A673 (cell line): ENCODE measurements at regions not wholly inside any gene's neighbourhood (a gene's known extent, or its start where the extent isn't known, plus 50 kb on each side); places are given as distances from the start of the nearest gene placed in this dataset.

Experiments
- BruUV-seq: library from RNA; stranded (reverse); fragments of 400-500 nt; replicated peaks from 2 replicates; lab custom pipeline; 2021; lab: Mats Ljungman, UMichigan
- CTCF ChIA-PET: fragments of 300-600 bp; sonication (Branson Sonifier 250); formaldehyde crosslinking; loops from one replicate; lab custom pipeline; 2022; ENCODE audit warnings: antibody characterized with exemption; lab: Charles Lee
- POLR2A ChIA-PET: fragments of 300-600 bp; sonication (Branson Sonifier 250); formaldehyde crosslinking; loops from one replicate; lab custom pipeline; 2022; ENCODE audit warnings: antibody characterized with exemption; ENCODE audit not compliant: low non-redundant PET; lab: Charles Lee
- DNase-seq: peaks from one replicate; pipeline ENCODE4 v3.0.0-alpha.2; 2015; ENCODE audit warnings: low spot score
- H3K27ac ChIP-seq: fragments of 200-600 bp; sonication (generic); 2 replicates; pipeline ENCODE4 v1.5.1; 2016; ENCODE audit warnings: mixed run types, low read depth, mild to moderate bottlenecking, mixed read lengths, antibody characterized with exemption, low read length; ENCODE audit not compliant: poor library complexity, severe bottlenecking
- H3K27me3 ChIP-seq: fragments of 200-600 bp; sonication (generic); replicated peaks from 2 replicates; pipeline ENCODE4 v1.6.1; 2017; ENCODE audit warnings: mixed run types, low read depth, mild to moderate bottlenecking, mixed read lengths, antibody characterized with exemption, low read length; ENCODE audit not compliant: insufficient read depth, poor library complexity
- H3K36me3 ChIP-seq: fragments of 200-600 bp; sonication (generic); 2 replicates; pipeline ENCODE4 v1.6.1; 2016; ENCODE audit warnings: mixed run types, mild to moderate bottlenecking, mixed read lengths, antibody characterized with exemption, low read length; ENCODE audit not compliant: insufficient read depth, poor library complexity, severe bottlenecking
- H3K4me1 ChIP-seq: fragments of 200-600 bp; sonication (generic); 2 replicates; pipeline ENCODE4 v1.6.1; 2017; ENCODE audit warnings: mixed run types, mild to moderate bottlenecking, mixed read lengths, antibody characterized with exemption, low read length; ENCODE audit not compliant: insufficient read depth, poor library complexity, severe bottlenecking
- H3K4me3 ChIP-seq: fragments of 200-600 bp; sonication (generic); 2 replicates; pipeline ENCODE4 v1.5.1; 2016; ENCODE audit warnings: low read depth, mixed run types, mild to moderate bottlenecking, mixed read lengths, low read length; ENCODE audit not compliant: poor library complexity, severe bottlenecking
- H3K9me3 ChIP-seq: fragments of 200-600 bp; sonication (generic); 2 replicates; pipeline ENCODE4 v1.6.1; 2016; ENCODE audit warnings: mixed run types, low read depth, mild to moderate bottlenecking, mixed read lengths, antibody characterized with exemption, low read length; ENCODE audit not compliant: poor library complexity, severe bottlenecking
- EZH2 ChIP-seq: fragments of 200-600 bp; sonication (generic); IDR thresholded peaks from 2 replicates; pipeline ENCODE4 v1.6.1; 2017; ENCODE audit warnings: borderline replicate concordance, low read depth, mild to moderate bottlenecking, mixed read lengths, antibody characterized with exemption, low read length; ENCODE audit not compliant: poor library complexity, severe bottlenecking
- intact Hi-C: fragments of 100-400 bp; cut with micrococcal nuclease; formaldehyde crosslinking; loops from one replicate; pipeline ENCODE4 v1.10.0; 2022; ENCODE audit not compliant: unreplicated experiment
- TF ChIP-seq, protein P1 (sequence below): fragments of 300-800, 200-600 bp; sonication (generic); conservative IDR thresholded peaks from 2 replicates; pipeline ENCODE4 v1.5.1; 2017; ENCODE audit warnings: low read depth, mild to moderate bottlenecking, antibody characterized with exemption, low read length, moderate library complexity, mixed read lengths

GRCh38 chr2:139617747-139618146 lies 837.6 kb upstream of the NXPH2 start:
- H3K36me3 ChIP-seq: no peaks in the 10 kb centered on the region
- H3K9me3 ChIP-seq: peaks cover 7% of the 10 kb centered on the region
- BruUV-seq: no TSS peak
- H3K27me3 ChIP-seq: no peaks in the 10 kb centered on the region
- ChIA-PET CTCF (no interaction called here), POLR2A (no interaction called here)
- no peaks in the 10 kb centered on the region for H3K4me1 ChIP-seq
- TF ChIP-seq EZH2: no peak
- TF ChIP-seq, protein P1, sequence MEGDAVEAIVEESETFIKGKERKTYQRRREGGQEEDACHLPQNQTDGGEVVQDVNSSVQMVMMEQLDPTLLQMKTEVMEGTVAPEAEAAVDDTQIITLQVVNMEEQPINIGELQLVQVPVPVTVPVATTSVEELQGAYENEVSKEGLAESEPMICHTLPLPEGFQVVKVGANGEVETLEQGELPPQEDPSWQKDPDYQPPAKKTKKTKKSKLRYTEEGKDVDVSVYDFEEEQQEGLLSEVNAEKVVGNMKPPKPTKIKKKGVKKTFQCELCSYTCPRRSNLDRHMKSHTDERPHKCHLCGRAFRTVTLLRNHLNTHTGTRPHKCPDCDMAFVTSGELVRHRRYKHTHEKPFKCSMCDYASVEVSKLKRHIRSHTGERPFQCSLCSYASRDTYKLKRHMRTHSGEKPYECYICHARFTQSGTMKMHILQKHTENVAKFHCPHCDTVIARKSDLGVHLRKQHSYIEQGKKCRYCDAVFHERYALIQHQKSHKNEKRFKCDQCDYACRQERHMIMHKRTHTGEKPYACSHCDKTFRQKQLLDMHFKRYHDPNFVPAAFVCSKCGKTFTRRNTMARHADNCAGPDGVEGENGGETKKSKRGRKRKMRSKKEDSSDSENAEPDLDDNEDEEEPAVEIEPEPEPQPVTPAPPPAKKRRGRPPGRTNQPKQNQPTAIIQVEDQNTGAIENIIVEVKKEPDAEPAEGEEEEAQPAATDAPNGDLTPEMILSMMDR: no peak
- H3K27ac ChIP-seq: no peak overlapping the region
- intact Hi-C loops: no loop called here
- DNase-seq: no peak
- H3K4me3 ChIP-seq: no peak overlapping the region

DNA sequence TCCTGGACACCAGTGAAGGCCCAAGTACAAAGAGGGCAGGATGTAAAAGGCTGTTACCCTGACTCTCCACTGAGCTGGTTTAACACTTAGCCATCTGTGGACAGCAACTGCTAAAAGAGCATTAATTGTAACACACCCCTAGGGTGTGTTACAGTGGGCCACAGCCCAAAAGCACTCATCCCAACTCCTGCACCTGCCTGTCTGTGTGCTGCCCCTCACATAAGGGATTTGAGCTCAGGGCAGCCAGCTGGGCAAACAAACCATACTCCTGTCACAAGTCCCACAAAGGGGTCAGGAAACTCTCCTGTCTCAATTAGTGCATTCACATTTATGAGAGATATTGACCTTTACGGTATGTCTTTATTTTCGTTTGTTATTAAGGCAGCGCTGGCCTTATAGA lies 833.1 kb upstream of the NXPH2 start:
- DNase-seq: no peak
- intact Hi-C loops: no loop called here
- BruUV-seq: no TSS peak
- Histone ChIP-seq H3K9me3 (no peaks in the 10 kb centered on the region), H3K27me3 (no peaks in the 10 kb centered on the region), H3K4me1 (no peaks in the 10 kb centered on the region), H3K36me3 (no peaks in the 10 kb centered on the region), H3K27ac (no peak overlapping the region), H3K4me3 (no peak overlapping the region)
- TF ChIP-seq, protein P1: no peak
- no peak for TF ChIP-seq EZH2
- ChIA-PET POLR2A (no interaction called here), CTCF (no interaction called here)

DNA sequence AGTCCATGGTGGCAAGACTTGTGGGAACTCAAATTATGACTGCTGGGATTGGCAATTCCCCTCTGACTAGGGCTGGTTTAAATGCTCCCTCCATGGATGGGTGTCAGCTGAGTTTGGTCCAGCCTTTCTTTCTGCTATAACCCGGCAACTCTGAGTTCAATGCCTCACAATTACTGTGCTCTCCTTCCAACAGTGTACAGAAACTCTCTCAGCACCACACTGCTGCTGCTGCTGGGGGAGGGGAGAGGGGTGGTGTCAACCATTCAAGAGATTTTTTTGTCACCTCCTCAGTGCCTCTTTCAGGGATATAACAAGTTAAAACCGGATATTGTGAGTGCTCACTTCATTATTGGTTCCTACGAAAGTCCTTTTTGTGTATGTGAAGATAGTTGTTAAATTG lies 830.3 kb upstream of the NXPH2 start:
- no TSS peak for BruUV-seq
- Histone ChIP-seq H3K27me3 (no peaks in the 10 kb centered on the region), H3K9me3 (no peaks in the 10 kb centered on the region), H3K4me1 (no peaks in the 10 kb centered on the region), H3K4me3 (no peak overlapping the region), H3K36me3 (no peaks in the 10 kb centered on the region), H3K27ac (no peak overlapping the region)
- ChIA-PET POLR2A (no interaction called here), CTCF (no interaction called here)
- intact Hi-C loops: no loop called here
- TF ChIP-seq, protein P1: no peak
- no peak for TF ChIP-seq EZH2
- no peak for DNase-seq
